GM18870 (cell line): ENCODE measurements at regions not wholly inside any gene's neighbourhood (a gene's known extent, or its start where the extent isn't known, plus 50 kb on each side); places are given as distances from the start of the nearest gene placed in this dataset.

Source experiments
- ATAC-seq: cut with Tn5 transposase; IDR thresholded peaks from one replicate; pipeline ENCODE4 v1.9.1; 2021; ENCODE audit warnings: moderate library complexity; ENCODE audit not compliant: unreplicated experiment

- no peak for ATAC-seq
Observed at GRCh38 chr14:54301359-54301758, 95.4 kb upstream of the CDKN3 start.

GRCh38 chr14:54306806-54307205 lies 90.0 kb upstream of the CDKN3 start:
- no peak for ATAC-seq

GRCh38 chr14:54309615-54310014 lies 87.2 kb upstream of the CDKN3 start:
- ATAC-seq: no peak

DNA sequence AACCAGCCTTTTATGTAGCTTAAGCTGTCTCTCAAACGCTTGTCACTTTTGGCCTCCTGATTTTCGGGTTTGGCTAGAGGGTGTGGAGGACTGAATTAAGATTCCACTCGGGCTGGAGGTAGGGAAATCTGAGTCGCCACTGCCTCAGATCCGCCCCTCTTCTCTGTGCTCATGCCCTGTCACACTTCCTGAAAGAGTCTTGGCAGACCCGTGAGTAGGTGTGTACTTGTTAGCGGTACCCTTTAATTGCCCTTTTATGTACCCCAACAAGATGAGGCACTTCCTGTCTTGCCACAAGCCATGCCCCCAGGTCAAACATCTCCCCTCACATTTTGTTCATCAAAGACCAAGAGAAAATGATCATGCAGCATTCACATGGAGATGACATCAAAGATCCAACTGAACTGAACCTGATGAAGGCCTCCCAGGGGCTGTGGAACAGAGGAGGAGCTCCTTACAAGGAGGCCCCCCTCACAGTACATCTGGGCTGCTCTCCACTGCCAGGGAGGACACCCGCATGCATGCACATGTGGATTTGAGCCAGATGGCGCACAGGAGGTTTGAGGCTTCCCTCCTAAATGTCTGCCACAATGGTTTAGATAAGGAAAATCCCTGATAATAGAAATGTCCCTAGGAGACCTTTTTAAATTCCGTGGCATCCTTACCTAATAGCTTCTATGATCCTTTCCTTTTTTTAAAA lies 86.5 kb upstream of the CDKN3 start:
- ATAC-seq: no peak

DNA sequence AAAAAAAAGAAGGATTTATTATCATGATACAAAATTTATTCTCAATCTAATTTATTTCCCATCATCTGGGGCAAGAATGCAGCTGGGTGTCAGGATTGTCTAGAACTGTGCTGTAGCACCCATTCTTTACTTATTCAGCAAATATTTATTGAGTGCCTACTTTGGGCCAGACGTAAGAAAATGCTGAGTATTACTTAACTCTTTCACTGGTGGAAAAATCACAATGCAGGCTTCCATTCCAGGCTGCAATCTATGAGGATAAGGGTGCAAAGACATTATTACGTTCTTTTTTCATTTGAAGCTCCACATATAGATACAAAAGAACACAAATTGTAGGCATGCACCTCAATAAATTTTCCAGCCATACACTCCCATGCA lies 86.0 kb upstream of the CDKN3 start:
- no peak for ATAC-seq

- ATAC-seq: no peak
Observed at GRCh38 chr14:54312166-54312801, 84.5 kb upstream of the CDKN3 start.

DNA sequence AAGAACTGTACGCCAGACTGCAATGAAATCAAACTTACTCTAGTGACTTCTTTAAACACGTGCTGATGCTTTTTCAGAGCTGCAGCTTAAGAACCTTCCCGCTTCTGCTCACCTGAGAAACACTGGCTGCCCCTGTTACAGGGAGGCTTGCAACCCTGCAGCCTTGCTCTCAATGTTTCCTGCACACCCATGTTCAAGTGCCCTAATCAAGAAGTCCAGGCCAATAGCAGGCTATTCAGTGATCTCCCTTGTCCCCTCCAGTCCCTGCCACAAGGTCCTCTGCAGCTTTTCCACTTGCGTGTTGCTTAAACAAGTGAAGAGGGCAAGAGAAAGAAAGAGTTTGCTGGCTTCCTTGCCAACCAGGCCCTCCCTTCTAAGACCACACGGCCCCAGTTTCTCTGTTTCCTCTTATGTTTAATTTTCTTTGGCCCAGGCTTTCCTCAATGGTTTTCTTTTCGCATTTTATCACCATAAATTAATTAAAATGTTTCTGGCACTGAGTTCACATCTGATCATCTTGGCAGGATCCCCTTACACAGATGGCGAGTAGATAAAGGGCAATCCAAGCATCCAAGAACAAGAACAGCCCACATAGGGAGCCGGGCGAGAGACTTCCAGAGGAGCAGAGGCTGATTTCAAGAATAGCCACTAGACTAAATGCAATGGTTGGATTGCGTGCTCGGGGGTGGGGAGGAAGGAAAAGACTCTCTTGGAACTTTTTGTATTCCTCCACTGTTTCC lies 82.3 kb upstream of the CDKN3 start:
- ATAC-seq: no peak

DNA sequence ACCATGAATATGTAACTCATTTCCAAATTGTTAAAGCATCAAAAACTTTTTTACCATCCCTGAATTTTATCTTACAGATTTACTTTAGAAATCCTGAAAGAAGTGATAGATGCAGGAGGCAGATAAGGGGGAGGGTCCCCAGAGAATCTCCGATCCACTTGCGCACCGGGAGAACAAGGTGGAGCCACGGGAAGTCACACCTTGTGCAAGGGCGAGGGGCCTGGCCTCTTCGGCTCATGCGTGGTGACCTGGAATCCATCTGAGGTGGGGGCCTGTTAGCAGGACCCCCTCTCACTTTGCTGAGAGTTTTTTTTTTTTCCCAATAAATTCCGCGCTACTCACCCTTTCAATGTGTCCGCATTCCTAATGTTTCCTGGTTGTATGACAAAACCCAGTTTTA lies 80.2 kb upstream of the CDKN3 start:
- ATAC-seq: no peak

GRCh38 chr14:54317391-54317790 lies 79.4 kb upstream of the CDKN3 start:
- no peak for ATAC-seq

GRCh38 chr14:54322246-54322645 lies 74.6 kb upstream of the CDKN3 start:
- ATAC-seq: no peak

- ATAC-seq: no peak
Observed at GRCh38 chr14:54322701-54323337, 74.0 kb upstream of the CDKN3 start.

- no peak for ATAC-seq
Observed at GRCh38 chr14:54325766-54326165, 71.0 kb upstream of the CDKN3 start.

GRCh38 chr14:54329082-54329695 lies 67.6 kb upstream of the CDKN3 start:
- ATAC-seq: no peak

- no peak for ATAC-seq
Observed at GRCh38 chr14:54330876-54331275, 65.9 kb upstream of the CDKN3 start.

DNA sequence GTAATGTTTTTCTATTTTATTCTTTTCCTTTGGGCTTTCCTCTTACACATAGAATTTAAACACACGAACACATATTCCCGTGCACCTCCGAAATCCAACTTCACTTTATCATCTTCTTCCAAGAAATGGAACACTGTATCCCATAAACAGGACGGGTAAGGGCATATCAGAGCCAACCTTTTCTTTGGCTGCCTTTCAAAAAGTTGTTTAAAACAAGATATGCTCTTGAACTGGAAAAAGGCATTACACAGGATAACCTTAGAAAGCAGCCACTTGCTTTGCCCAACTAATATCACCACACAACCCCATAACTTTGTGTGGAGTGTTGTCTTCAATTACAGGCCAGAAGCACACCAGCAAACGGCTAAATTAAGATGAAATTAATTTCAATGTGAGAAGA lies 65.3 kb upstream of the CDKN3 start:
- ATAC-seq: no peak

DNA sequence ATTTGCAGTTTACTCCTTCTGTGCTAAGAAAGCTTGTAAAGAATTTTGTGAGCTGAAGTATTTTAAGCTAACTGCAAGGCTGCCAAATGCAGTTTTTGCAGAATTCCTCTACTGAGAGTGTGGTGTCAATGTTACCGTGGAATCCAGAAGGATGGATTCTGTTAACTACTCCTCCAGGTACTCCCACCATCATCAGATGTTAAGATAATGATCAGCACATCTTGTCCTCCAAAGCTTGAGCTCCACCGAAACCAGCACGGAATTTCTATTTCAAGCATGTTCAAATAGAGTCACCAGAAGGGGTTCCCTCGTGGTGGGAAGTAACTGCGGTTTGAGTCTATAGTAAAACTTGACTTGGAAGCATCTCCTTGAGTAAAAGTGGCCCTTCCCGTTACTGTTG lies 64.3 kb upstream of the CDKN3 start:
- ATAC-seq: no peak

DNA sequence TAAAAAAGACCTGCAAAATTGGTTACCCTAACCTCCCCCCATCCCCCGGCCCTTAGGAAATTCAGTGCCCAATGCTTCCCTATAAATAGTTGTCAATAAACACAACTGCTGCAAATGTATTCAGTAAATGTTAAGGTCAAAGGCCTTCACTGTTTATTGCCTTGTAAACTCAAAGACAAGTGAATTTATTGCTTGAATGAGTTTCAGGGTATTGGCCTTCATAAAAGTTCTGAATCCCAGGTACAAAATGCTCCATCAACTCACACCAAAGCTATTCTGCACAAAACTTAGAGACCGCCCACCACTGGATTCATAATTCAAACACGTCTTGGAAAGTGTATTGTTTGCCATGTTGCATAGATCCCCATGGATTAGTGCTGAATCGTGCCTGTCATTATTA lies 63.3 kb upstream of the CDKN3 start:
- ATAC-seq: no peak

GRCh38 chr14:54335569-54336155 lies 61.1 kb upstream of the CDKN3 start:
- ATAC-seq: no peak

GRCh38 chr14:54337314-54337713 lies 59.5 kb upstream of the CDKN3 start:
- no peak for ATAC-seq

GRCh38 chr14:54338696-54339317 lies 58.0 kb upstream of the CDKN3 start:
- ATAC-seq: no peak

DNA sequence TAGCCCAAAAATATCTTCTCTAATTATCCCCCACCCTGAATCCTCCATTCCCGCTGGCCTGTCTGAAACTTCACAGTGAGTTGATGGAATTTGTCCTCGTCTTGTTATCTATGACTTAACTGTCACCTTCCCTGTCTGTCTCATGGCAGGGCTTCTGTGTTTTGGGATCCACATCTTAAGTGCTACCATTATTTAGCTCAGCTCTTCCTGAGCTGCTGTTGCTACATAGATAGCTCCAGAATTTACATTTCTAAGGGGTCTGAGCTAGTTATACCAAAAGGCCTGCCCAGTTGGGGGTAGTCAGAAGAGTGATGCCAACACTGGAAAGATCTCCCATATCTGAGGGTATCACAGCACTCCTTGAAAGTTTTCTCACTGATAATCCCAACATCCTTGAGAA lies 57.0 kb upstream of the CDKN3 start:
- ATAC-seq: no peak
